ENCODE measurements at regions not wholly inside any gene's neighbourhood (a gene's known extent, or its start where the extent isn't known, plus 50 kb on each side); places are given as distances from the start of the nearest gene placed in this dataset.

- no peak for DNase-seq
Observed at GRCh38 chr6:4613381-4613780, 162.8 kb upstream of the CDYL start.

GRCh38 chr6:4612636-4613171 is 163.5 kb upstream of the CDYL start:
- no peak for DNase-seq

GRCh38 chr6:4611429-4612129 is 164.6 kb upstream of the CDYL start:
- DNase-seq: no peak

GRCh38 chr6:4610256-4610655 is 165.9 kb upstream of the CDYL start:
- DNase-seq: no peak

GRCh38 chr6:4608361-4609115 is 167.7 kb upstream of the CDYL start:
- no peak for DNase-seq

GRCh38 chr6:4607793-4608192 is 168.4 kb upstream of the CDYL start:
- no peak for DNase-seq

GRCh38 chr6:4606821-4607704 is 169.1 kb upstream of the CDYL start:
- no peak for DNase-seq

- no peak for DNase-seq
Observed at GRCh38 chr6:4606016-4606415, 170.2 kb upstream of the CDYL start.

- no peak for DNase-seq
Observed at GRCh38 chr6:4603856-4604369, 172.3 kb upstream of the CDYL start.

GRCh38 chr6:4603291-4603690 is 172.9 kb upstream of the CDYL start:
- DNase-seq: no peak

GRCh38 chr6:4599924-4600323 is 176.3 kb upstream of the CDYL start:
- DNase-seq: no peak

- no peak for DNase-seq
Observed at GRCh38 chr6:4598384-4598995, 177.7 kb upstream of the CDYL start.

- DNase-seq: no peak
Observed at GRCh38 chr6:4593951-4594350, 182.3 kb upstream of the CDYL start.

- DNase-seq: no peak
Observed at GRCh38 chr6:4592026-4592425, 184.2 kb upstream of the CDYL start.

- DNase-seq: no peak
Observed at GRCh38 chr6:4591218-4591617, 185.0 kb upstream of the CDYL start.

- DNase-seq: no peak
Observed at GRCh38 chr6:4589295-4589694, 186.9 kb upstream of the CDYL start.

GRCh38 chr6:4588581-4588980 is 187.6 kb upstream of the CDYL start:
- DNase-seq: no peak

- DNase-seq: no peak
Observed at GRCh38 chr6:4588163-4588562, 188.0 kb upstream of the CDYL start.

GRCh38 chr6:4587171-4587570 is 189.0 kb upstream of the CDYL start:
- DNase-seq: no peak

- no peak for DNase-seq
Observed at GRCh38 chr6:4586469-4586859, 189.7 kb upstream of the CDYL start.

GRCh38 chr6:4585682-4586468 is 190.3 kb upstream of the CDYL start:
- DNase-seq: no peak

GRCh38 chr6:4584801-4585200 is 191.4 kb upstream of the CDYL start:
- DNase-seq: no peak

Data from CD4-positive, alpha-beta T cell treated with Interleukin-6 for 4 hours (primary cell).